Transverse colon (tissue), 4 donors: ENCODE measurements at regions not wholly inside any gene's neighbourhood (a gene's known extent, or its start where the extent isn't known, plus 50 kb on each side); places are given as distances from the start of the nearest gene placed in this dataset.

Experiments used
- DNase-seq: peaks from one replicate; pipeline ENCODE4 v3.0.0-alpha.2; 2019
- H3K27ac ChIP-seq, 4 donors: fragments of 200-600 bp; sonication (generic); 2 replicates each; pipeline ENCODE4 v1.5.1; 2016 to 2018; ENCODE audit warnings: inconsistent platforms in 4 of 4
- H3K27me3 ChIP-seq: fragments of 200-600 bp; sonication (generic); 2 replicates; pipeline ENCODE4 v1.5.1; 2017; ENCODE audit warnings: inconsistent platforms
- H3K36me3 ChIP-seq, 4 donors: fragments of 200-600 bp; sonication (generic); 2 replicates each; pipeline ENCODE4 v1.5.1; 2017 to 2019; ENCODE audit warnings: inconsistent platforms in 4 of 4
- H3K4me1 ChIP-seq, 4 donors: fragments of 200-600 bp; sonication (generic); 2 replicates each; pipeline ENCODE4 v1.5.1; 2017 to 2020; ENCODE audit warnings: inconsistent platforms in 4 of 4
- H3K4me3 ChIP-seq, 4 donors: fragments of 200-600 bp; sonication (generic); 1 replicate in 1 of 4; 2 replicates in 3 of 4; pipeline versions ENCODE4 v1.5.1 to v1.6.1; 2017 to 2019; ENCODE audit warnings: inconsistent platforms in 4 of 4
- H3K9me3 ChIP-seq, 2 donors: fragments of 200-600 bp; sonication (generic); 2 replicates each; pipeline ENCODE4 v1.5.1; 2017 to 2019; ENCODE audit warnings: inconsistent platforms in 2 of 2
- CTCF ChIP-seq, 5 experiments: fragments of 200-600 bp in 3 of 5; fragments of 450-650 bp in 2 of 5; sonication (generic) in 3 of 5; IDR thresholded peaks; 1 replicate in 2 of 5; 2 replicates in 3 of 5; pipeline ENCODE4 v1.5.1; 2016 to 2017; ENCODE audit warnings: antibody characterized with exemption in 5 of 5, inconsistent platforms in 3 of 5, mild to moderate bottlenecking in 2 of 5, moderate library complexity in 1 of 5
- EP300 ChIP-seq: sonication (generic); formaldehyde crosslinking; IDR thresholded peaks from one replicate; pipeline ENCODE4 v1.6.1; 2017; ENCODE audit warnings: antibody characterized with exemption, low read depth
- POLR2A ChIP-seq: fragments of 450-650 bp; IDR thresholded peaks from one replicate; pipeline ENCODE4 v1.6.1; 2016; ENCODE audit warnings: antibody characterized with exemption, mild to moderate bottlenecking, moderate library complexity
- POLR2AphosphoS5 ChIP-seq, 3 donors: sonication (generic); formaldehyde crosslinking; IDR thresholded peaks; one replicate each; pipeline ENCODE4 v1.6.1; 2016; ENCODE audit warnings: antibody characterized with exemption in 3 of 3
- WGBS, 2 donors: methylation state at CpG; one replicate each; pipeline ENCODE4 v1.1.5; 2018; ENCODE audit warnings: low coverage in 1 of 2; 5-methylcytosine and 5-hydroxymethylcytosine counted together
- in situ Hi-C, 4 donors: fragments of 200-750 bp; cut with MboI; loops; one replicate each; pipeline versions ENCODE4 v1.15.0 to v1.15.1; 2017; ENCODE audit warnings: low sequenced_read_pairs in 3 of 4, low pct_ligation_motif_present in 1 of 4, low pct_unique_long_range_greater_than_20kb in 1 of 4
- intact Hi-C: fragments of 100-400 bp; cut with DNase I; formaldehyde crosslinking; loops from one replicate; pipeline ENCODE4 v1.15.1; 2023; ENCODE audit warnings: low total_unique reads

GRCh38 chr6:154888421-154889295 lies 106.5 kb upstream of the TIAM2 start:
- intact Hi-C loops (no loop called here), in situ Hi-C loops (no loop called here)
- Histone ChIP-seq H3K9me3 (no peaks in the 10 kb centered on the region), H3K4me3 (no peak overlapping the region), H3K36me3 (no peaks in the 10 kb centered on the region), H3K4me1 (peaks cover 0 to 17% (median 0%) of the 10 kb centered on the region in 4 donors), H3K27me3 (no peaks in the 10 kb centered on the region), H3K27ac (no peak overlapping the region)
- TF ChIP-seq EP300 (no peak), CTCF (IDR thresholded peaks at IDR 0.05) (no peak)
- WGBS, 2 donors: 85 to 87% methylated on average over 3 to 6 of the region's 6 CpGs
- DNase-seq: no peak

- no peak overlapping the region for H3K4me3 ChIP-seq
- no peaks in the 10 kb centered on the region for H3K9me3 ChIP-seq
- no peak for TF ChIP-seq POLR2AphosphoS5 (IDR thresholded peaks at IDR 0.05)
- TF ChIP-seq EP300: no peak
- no peak for TF ChIP-seq POLR2A
- no peak for TF ChIP-seq CTCF (IDR thresholded peaks at IDR 0.05)
- no peak overlapping the region for H3K27ac ChIP-seq
- intact Hi-C loops (no loop called here), in situ Hi-C loops (no loop called here)
- WGBS, 2 donors: 88% methylated on average over 3 of the region's 3 CpGs; no CpG with 5 or more reads in 1 of the 2 donors
- H3K36me3 ChIP-seq: no peaks in the 10 kb centered on the region
- no peak for DNase-seq
- no peaks in the 10 kb centered on the region for H3K27me3 ChIP-seq
- H3K4me1 ChIP-seq: peaks cover 0 to 18% (median 0%) of the 10 kb centered on the region in 4 donors
Observed at GRCh38 chr6:154890874-154891273, 104.2 kb upstream of the TIAM2 start.

GRCh38 chr6:154891901-154892300 lies 103.2 kb upstream of the TIAM2 start:
- TF ChIP-seq EP300 (no peak), POLR2A (no peak), POLR2AphosphoS5 (IDR thresholded peaks at IDR 0.05) (no peak), CTCF (IDR thresholded peaks at IDR 0.05) (no peak)
- H3K27me3 ChIP-seq: no peaks in the 10 kb centered on the region
- no peak for DNase-seq

GRCh38 chr6:154893917-154894316 lies 101.2 kb upstream of the TIAM2 start:
- no peak for DNase-seq
- WGBS, 2 donors: 56 to 69% methylated on average over 3 of the region's 3 CpGs
- Histone ChIP-seq H3K4me1 (peaks cover 0 to 14% (median 0%) of the 10 kb centered on the region in 4 donors), H3K27ac (no peak overlapping the region), H3K27me3 (no peaks in the 10 kb centered on the region), H3K9me3 (no peaks in the 10 kb centered on the region), H3K4me3 (no peak overlapping the region), H3K36me3 (peaks cover 0 to 4% (median 0%) of the 10 kb centered on the region in 4 donors)
- TF ChIP-seq CTCF (IDR thresholded peaks at IDR 0.05) (no peak), POLR2AphosphoS5 (IDR thresholded peaks at IDR 0.05) (peak in 1 of 3 donors; percentile 15)
- in situ Hi-C loops (no loop called here), intact Hi-C loops (no loop called here)

More at GRCh38 chr6:154891901-154892300, 103.2 kb upstream of the TIAM2 start:
- H3K27ac ChIP-seq: no peak overlapping the region
- intact Hi-C loops (no loop called here), in situ Hi-C loops (no loop called here)
- H3K9me3 ChIP-seq: no peaks in the 10 kb centered on the region
- no peak overlapping the region for H3K4me3 ChIP-seq
- 90% methylated on average over 3 of the region's 3 CpGs; no CpG with 5 or more reads in 1 of the 2 donors for WGBS, 2 donors
- no peaks in the 10 kb centered on the region for H3K36me3 ChIP-seq
- H3K4me1 ChIP-seq: peaks cover 0 to 18% (median 0%) of the 10 kb centered on the region in 4 donors
